GM21526 (cell line): ENCODE measurements at regions not wholly inside any gene's neighbourhood (a gene's known extent, or its start where the extent isn't known, plus 50 kb on each side); places are given as distances from the start of the nearest gene placed in this dataset.
"Not testable (repeated sequence)": the region's sequence is repeated elsewhere in the genome, so short reads cannot be mapped to it uniquely, and the experiment has no call there.

Source experiments
- ATAC-seq: cut with Tn5 transposase; IDR thresholded peaks from one replicate; pipeline ENCODE4 v1.9.1; 2021; ENCODE audit warnings: moderate library complexity; ENCODE audit not compliant: unreplicated experiment, low FRiP score

DNA sequence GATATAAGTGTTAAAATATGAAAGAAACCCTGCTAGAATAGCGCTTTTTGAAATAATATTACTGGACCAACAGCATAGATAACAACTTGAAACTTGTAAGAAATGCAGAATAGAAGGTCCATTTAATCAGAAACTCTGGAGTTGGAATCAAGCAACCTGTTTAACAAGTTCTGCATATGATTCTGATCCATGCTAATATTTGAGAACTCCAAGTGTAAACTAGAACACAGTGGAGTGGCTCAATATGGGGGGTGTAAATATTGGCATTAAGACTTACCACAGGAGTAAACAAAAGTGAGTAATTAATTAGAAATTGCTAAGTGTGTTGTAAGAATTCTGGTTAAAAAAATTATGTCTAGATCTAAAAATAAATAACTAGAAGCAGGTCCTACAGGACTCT is 151.2 kb downstream of the SLITRK1 start:
- ATAC-seq, result no peak

- ATAC-seq, result no peak
Measured at GRCh38 chr13:83730674-83731073, 151.6 kb downstream of the SLITRK1 start.

DNA sequence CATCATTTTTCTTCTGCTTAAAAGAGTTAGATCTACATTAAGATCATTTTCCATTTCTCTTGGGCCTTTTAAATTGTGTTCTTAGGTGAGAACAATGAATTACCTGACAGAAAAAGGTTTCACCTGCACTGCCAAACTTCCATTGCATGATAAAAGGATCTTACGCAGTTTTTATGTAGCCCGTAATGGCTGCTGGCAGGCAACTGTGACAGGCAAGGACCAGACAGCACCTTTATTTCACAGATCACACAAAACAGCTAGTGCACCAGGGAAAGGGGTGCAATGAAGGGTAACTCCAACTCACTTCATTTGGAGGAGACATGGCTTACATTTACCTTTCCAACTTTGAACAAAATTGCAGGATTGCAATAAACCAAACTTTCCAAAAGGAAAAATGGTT is 159.8 kb downstream of the SLITRK1 start:
- no peak for ATAC-seq

DNA sequence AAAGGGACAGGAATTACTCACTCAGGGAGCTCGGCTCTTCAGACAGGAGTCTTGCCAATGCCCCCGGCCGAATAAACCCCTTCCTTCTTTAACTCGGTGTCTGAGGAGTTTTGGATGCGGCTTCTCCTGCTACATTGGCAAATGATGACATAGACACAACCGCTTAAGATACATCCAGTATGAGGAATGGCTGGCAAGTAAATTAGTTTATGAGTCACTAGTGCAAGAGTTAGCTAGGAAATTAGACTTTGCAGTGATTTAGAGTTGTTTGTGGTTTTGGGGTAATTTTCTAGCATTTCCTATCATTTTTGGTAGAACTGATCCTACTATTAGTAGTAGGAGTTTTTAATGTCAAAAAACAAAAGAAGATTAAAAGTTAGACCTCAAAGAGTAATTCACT is 166.2 kb downstream of the SLITRK1 start:
- ATAC-seq, result no peak

DNA sequence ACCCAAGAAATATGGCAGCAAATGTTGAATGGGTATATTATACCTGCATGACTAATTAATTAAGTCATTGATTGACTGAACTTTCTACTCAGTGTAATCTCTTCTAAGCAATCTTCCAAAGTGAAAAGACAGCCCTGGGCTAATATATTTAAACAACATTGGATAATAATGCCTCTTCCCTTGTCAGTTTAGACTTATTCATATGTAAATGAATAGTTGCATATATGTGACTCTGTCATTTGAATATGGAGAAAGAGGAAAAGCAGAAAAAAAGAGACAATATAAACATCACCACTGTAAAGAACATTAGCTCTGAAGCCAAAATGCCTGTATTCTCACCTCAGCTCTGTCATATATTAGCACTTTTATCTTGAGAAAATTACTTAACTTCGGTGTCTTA is 168.0 kb downstream of the SLITRK1 start:
- no peak for ATAC-seq

DNA sequence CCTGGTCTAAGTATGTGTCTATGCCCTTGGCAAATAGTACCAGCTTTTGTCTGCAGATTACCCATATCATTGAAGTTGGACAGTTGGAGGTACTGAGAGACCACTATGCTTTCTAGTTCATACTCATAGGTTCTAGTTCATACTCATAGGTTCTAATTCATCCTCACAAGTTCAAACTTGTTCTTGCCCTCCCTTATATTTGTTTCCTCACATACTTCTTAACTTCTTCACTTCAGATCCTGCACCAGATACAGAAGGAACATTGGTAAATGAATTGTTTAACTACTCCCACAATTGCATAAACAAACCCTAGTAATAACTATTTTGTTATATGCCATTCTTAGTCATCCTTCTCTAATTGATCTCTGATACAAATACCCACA is 172.2 kb downstream of the SLITRK1 start:
- no peak for ATAC-seq

DNA sequence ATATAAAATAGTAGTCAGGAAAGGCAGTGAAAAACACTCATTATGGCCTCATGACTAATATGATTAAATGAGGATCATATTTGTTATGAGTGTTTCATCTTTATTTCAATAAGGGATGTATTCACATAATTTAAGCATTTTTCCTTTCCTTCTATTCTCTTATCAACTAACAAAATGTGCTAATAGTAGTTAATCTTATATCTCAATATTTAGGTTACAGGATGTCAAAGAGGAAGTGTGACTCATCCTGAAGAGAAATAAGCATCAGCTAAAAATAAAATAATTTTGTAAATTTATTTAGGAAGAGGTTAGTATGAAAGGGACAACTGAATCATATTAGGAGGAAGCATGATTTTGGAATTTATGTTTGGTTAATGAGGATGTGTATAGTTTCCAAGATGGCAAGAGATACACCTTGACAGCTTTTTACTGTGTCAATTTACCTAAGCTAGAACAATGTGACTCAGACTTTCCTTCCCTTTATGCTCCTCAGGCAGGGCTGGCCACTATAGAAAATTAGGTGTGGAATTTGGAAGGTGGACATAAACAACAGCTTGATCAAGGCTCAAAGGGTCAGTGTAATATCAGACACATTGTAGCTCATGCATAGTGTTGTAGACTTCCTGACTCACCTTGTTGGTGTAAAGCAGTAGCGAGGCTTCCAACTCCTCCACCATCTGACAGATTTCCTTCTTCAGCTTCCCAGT is 172.7 kb downstream of the SLITRK1 start:
- ATAC-seq, result no peak

DNA sequence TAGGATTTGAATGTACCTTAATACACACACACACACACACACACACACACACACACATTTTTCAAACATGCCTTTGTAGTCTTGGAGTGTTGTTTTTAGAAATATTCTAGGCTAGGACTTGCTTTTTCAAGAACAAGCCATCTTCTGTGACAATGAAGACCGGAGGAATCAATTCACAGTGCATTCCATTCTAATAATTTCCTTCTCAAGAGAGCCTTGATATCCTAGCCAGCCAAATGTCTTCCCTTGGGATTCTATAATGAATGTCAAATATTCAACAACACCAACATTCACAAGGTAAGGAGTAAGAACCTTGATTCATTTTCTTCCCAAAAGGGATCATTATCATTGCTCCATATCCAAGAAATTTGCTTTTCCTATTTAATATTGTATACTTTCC is 180.3 kb downstream of the SLITRK1 start:
- no peak for ATAC-seq

GRCh38 chr13:83692800-83693199 is 189.5 kb downstream of the SLITRK1 start:
- no peak for ATAC-seq

DNA sequence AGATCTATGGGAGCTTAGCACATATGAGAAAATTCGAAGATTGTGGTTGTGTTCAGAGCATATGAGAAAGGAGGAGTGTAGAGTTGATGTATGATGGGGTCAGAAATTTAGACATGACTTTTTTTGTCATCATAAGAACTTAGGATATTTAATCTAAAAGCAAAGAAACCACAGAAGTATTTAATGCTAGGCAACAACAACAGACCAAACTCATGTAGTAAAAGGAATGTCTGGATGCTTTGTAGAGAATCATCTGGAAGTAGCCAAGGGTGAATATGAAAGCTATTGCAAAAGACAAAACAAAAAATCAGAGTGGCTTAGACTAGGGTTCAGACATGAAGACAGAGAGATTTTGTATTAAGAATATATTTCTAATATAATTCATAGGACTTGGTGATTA is 190.3 kb downstream of the SLITRK1 start:
- no peak for ATAC-seq

- no peak for ATAC-seq
Measured at GRCh38 chr13:83681547-83681946, 200.7 kb downstream of the SLITRK1 start.

DNA sequence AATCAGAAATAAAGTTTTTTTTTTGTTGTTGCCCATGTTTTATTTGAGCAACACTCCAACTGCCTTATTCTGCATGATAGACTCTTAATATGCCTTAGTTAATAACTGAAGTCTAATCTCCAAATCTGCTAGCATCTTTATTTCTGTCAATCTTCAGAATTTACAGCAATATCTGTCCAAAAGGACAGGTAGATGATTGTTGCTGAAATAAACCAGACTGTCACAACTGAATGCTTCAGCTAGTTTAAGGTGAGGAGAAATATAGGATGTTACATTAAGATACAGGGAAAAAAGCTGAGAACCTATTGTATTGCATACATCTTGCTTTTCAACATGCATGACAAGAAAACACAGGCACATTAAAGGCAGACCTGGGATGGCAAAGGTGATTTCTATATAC is 204.3 kb downstream of the SLITRK1 start:
- no peak for ATAC-seq

GRCh38 chr13:83672612-83673011 is 209.7 kb downstream of the SLITRK1 start:
- no peak for ATAC-seq

DNA sequence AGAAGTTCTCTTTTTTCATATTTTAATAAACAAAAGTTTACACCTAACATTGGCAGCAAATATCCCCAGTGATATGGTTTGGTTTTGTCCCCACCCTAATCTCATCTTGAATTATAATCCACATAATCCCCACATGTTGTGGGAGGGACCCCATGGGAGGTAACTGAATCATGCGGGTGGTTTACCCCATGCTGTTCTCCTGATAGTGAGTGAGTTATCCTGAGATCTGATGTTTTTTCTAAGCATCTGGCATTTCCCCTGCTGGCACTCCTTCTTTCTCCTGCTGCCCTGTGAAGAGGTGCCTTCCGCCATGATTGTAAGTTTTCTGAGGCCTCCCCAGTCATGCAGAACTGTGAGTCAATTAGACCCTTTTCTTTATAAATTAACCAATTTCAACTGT is 214.7 kb downstream of the SLITRK1 start:
- no peak for ATAC-seq

DNA sequence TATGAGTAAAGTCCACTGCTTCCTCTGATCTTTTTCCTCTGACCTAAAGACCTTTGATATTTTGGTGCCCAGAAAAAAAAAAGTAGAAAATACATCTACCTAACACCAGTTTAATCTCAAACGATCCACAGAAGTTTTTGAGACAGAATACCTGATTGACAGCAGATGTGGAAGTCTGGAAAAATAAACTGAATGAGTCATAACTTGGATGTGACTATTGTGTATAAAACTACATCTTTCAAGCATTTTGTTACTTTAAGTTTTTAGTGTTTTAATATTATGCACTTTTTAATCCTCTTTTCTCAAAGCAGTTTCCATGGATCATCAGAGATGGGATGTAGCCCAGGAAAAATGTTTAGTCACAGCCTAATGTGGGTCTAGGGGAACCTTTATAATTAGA is 216.1 kb downstream of the SLITRK1 start:
- ATAC-seq, result no peak

GRCh38 chr13:83657281-83657680 is 225.0 kb downstream of the SLITRK1 start:
- no peak for ATAC-seq

- ATAC-seq, result not testable (repeated sequence)
Measured at GRCh38 chr13:83642617-83643016, 239.7 kb downstream of the SLITRK1 start.

DNA sequence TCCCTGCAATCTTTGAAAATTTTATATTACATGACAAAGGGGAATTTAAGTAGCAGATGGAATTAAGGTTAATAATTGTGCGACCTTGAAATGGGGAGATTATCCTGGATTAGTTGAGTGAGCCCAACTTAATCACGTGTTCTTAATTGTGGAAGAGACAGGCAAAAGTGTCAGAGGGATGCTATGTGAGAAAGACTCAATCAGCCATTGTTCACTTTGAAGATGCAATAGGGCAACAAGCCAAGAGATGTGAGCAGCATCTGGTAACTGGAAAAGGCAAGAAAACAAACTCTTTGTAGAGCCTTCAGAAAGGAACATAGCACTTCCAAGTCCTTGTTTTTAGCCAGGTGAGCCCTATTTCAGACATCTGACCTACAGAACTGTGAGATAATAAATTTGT is 247.7 kb downstream of the SLITRK1 start:
- ATAC-seq, result no peak

DNA sequence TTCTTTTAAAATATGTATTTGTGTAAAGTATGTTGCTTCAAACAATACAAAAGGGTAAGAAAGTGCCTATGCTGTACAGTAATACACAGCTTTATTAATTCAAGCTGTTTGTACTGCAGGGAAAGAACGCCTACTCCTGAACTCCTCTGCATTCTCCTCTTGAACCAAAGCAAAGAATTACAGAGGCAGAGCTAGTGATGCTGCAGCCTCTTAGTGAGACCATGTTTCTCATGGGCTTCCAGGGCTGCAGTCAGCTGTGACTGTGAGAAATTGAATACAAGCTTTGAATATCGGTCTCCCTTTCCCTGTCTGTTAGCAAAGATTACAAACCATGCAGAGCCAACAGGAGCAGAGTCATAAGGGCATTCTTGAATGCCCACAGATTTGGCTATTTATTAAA is 248.5 kb downstream of the SLITRK1 start:
- no peak for ATAC-seq

DNA sequence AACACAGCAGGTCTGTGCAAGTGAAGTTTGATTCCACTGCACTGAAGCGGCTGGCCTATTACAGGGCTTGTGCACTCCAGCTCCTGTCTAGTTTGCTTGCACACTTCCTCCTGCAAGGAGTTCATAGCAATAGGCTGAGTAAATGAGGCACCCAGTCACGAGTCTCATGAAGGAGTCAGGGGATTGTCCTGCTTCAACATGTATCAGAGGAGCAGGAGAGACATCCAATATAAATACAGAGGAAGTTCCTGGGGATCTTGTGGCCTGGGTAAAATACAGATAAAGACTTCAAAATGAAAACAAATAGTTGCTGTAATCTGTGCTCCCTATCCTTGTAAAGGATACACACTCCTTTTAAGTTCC is 259.9 kb downstream of the SLITRK1 start:
- ATAC-seq, result no peak

GRCh38 chr13:83621765-83622421 is 260.4 kb downstream of the SLITRK1 start:
- no peak for ATAC-seq

GRCh38 chr13:83620530-83621220 is 261.6 kb downstream of the SLITRK1 start:
- ATAC-seq, result no peak
